T47D (cell line): ENCODE measurements at regions not wholly inside any gene's neighbourhood (a gene's known extent, or its start where the extent isn't known, plus 50 kb on each side); places are given as distances from the start of the nearest gene placed in this dataset.
"Not testable (repeated sequence)": the region's sequence is repeated elsewhere in the genome, so short reads cannot be mapped to it uniquely, and the experiment has no call there.

Source experiments
- DNase-seq, 2 experiments: peaks; one replicate each; pipeline versions ENCODE4 v3.0.0 to v3.0.0-alpha.2; 2011 to 2012; ENCODE audit warnings: low read depth in 1 of 2, low spot score in 1 of 2
- JUND ChIP-seq: IDR thresholded peaks from 2 replicates; pipeline ENCODE4 v1.6.1; 2012; ENCODE audit warnings: low read depth
- in situ Hi-C: cut with HindIII; loops from 2 replicates; pipeline ENCODE4 v1.10.0; 2016; ENCODE audit warnings: low sequenced_read_pairs, low pct_unique_long_range_greater_than_20kb

GRCh38 chr4:12360391-12360790 is 931.7 kb upstream of the HS3ST1 start:
- TF ChIP-seq JUND, result no peak
- no peak for DNase-seq
- in situ Hi-C loops, result no loop called here

GRCh38 chr4:12359420-12359819 is 930.7 kb upstream of the HS3ST1 start:
- no peak for TF ChIP-seq JUND
- in situ Hi-C loops, result no loop called here
- DNase-seq, result no peak

- DNase-seq, in situ Hi-C loops: not testable (repeated sequence)
Observed at GRCh38 chr4:12333083-12333482, 904.4 kb upstream of the HS3ST1 start.

- in situ Hi-C loops, result no loop called here
- DNase-seq, result no peak
- TF ChIP-seq JUND, result no peak
Observed at GRCh38 chr4:12324965-12325364, 896.3 kb upstream of the HS3ST1 start.

- in situ Hi-C loops, result no loop called here
- no peak for DNase-seq
Observed at GRCh38 chr4:12319765-12320164, 891.1 kb upstream of the HS3ST1 start.

GRCh38 chr4:12304905-12305304 is 876.2 kb upstream of the HS3ST1 start:
- DNase-seq, result no peak
- TF ChIP-seq JUND, result no peak
- in situ Hi-C loops, result no loop called here

More at GRCh38 chr4:12319765-12320164, 891.1 kb upstream of the HS3ST1 start:
- TF ChIP-seq JUND, result no peak

GRCh38 chr4:12296366-12296765 is 867.7 kb upstream of the HS3ST1 start:
- no peak for TF ChIP-seq JUND
- in situ Hi-C loops, result no loop called here
- no peak for DNase-seq

- in situ Hi-C loops, result no loop called here
- no peak for DNase-seq
- TF ChIP-seq JUND, result no peak
Observed at GRCh38 chr4:12293906-12294525, 865.3 kb upstream of the HS3ST1 start.

- DNase-seq, result no peak
- TF ChIP-seq JUND, result no peak
- in situ Hi-C loops, result no loop called here
Observed at GRCh38 chr4:12286351-12286750, 857.7 kb upstream of the HS3ST1 start.

- TF ChIP-seq JUND, result no peak
- in situ Hi-C loops, result no loop called here
- no peak for DNase-seq
Observed at GRCh38 chr4:12270546-12270945, 841.9 kb upstream of the HS3ST1 start.

GRCh38 chr4:12265554-12265953 is 836.9 kb upstream of the HS3ST1 start:
- in situ Hi-C loops, result no loop called here
- DNase-seq, result no peak
- no peak for TF ChIP-seq JUND

GRCh38 chr4:12260453-12260852 is 831.8 kb upstream of the HS3ST1 start:
- no peak for DNase-seq
- TF ChIP-seq JUND, result no peak
- in situ Hi-C loops, result no loop called here

- in situ Hi-C loops, result no loop called here
- no peak for DNase-seq
- TF ChIP-seq JUND, result no peak
Observed at GRCh38 chr4:12244973-12245372, 816.3 kb upstream of the HS3ST1 start.

- in situ Hi-C loops, result no loop called here
- no peak for TF ChIP-seq JUND
- DNase-seq, result no peak
Observed at GRCh38 chr4:12242354-12242753, 813.7 kb upstream of the HS3ST1 start.
